ENCODE measurements at regions not wholly inside any gene's neighbourhood (a gene's known extent, or its start where the extent isn't known, plus 50 kb on each side); places are given as distances from the start of the nearest gene placed in this dataset.

DNA sequence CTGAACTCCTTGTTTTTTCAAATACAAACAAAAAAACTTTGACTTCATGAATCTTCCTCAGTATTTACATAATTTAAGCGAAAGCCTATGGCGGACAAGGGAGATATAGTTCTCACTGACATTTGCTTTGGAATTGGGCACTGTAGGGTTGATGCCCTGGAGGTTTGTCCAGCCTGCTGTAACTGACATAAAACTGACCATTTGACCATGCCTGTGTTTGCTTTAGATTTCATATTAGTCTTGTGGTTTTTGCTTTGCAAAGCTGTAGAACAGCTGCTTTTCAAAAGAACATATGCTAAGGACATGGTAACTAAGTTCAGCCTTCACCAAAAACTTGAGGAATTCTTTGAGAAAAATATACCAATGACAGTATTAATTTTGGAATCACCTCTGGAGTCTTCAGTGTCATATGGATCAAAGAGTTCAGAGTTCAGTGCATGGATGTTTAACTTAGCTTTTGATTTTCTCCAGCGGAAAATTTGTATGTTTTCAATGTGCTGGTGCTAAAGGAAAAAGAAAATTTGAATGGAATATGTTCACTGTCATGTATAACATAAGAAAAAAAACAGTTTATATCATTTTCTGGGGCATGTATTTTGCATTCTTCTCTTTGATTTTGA lies 1013.1 kb downstream of the NR2F1-AS1 start:
- Histone ChIP-seq H3K79me2 (ENCODE audit: low read length) (no peaks in the 10 kb centered on the region), H3K9ac (ENCODE audit: low read length) (no peak overlapping the region), H3K4me3 (ENCODE audit: low read length) (no peak overlapping the region), H3K27me3 (ENCODE audit: low read depth, low read length) (no peaks in the 10 kb centered on the region), H3K27ac (ENCODE audit: low read length) (no peak overlapping the region), H3K4me2 (ENCODE audit: low read length) (no peak overlapping the region), H3K9me3 (ENCODE audit: insufficient read depth, low read length) (no peaks in the 10 kb centered on the region), H4K20me1 (ENCODE audit: insufficient read depth, low read length) (no peaks in the 10 kb centered on the region), H3K4me1 (ENCODE audit: low read length) (no peaks in the 10 kb centered on the region), H2AFZ (ENCODE audit: low read depth, low read length) (no peak overlapping the region), H3K36me3 (replicated peaks; ENCODE audit: low read depth, low read length) (no peaks in the 10 kb centered on the region)
- TF ChIP-seq EZH2phosphoT487 (IDR thresholded peaks at IDR 0.05; ENCODE audit: low read depth) (no peak), CTCF (IDR thresholded peaks at IDR 0.05; ENCODE audit: low read depth, low read length) (no peak)

DNA sequence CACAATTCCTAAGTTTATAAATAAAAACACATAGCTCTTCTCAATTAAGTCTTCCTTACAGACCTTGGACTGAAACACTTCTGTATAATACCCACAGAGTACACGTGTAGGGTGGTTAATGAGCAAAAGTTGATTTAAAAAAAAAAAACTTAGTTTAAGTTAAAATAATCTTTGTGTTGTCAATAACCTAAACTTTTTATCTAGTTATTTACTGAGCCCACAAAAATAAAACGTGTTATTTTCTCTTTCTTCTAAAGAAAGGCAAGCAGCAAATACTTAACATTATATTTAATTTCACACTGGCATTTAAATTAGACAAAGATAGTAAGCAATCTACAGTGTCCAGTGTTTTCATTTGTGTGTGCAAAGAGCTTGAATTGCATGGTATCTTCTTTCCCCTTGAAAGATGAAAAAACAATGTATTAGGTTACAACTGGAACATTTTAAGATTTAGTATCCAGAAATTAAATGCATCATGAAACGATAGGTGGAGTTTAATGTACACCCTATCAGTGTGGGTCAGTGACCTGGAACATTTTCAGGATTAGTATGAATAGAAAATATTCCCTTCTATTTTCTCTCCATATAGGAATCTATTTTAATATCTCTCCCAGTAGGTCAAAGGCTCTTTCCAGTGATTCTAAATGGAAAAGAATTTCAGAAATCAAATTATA lies 1014.8 kb downstream of the NR2F1-AS1 start:
- H3K27me3 ChIP-seq (ENCODE audit: low read depth, low read length), result no peaks in the 10 kb centered on the region
- H3K4me3 ChIP-seq (ENCODE audit: low read length), result no peak overlapping the region
- H3K9ac ChIP-seq (ENCODE audit: low read length), result no peak overlapping the region
- TF ChIP-seq EZH2phosphoT487 (IDR thresholded peaks at IDR 0.05; ENCODE audit: low read depth), result no peak
- no peak for TF ChIP-seq CTCF (IDR thresholded peaks at IDR 0.05; ENCODE audit: low read depth, low read length)
- no peaks in the 10 kb centered on the region for H4K20me1 ChIP-seq (ENCODE audit: insufficient read depth, low read length)
- H2AFZ ChIP-seq (ENCODE audit: low read depth, low read length), result no peak overlapping the region
- no peaks in the 10 kb centered on the region for H3K36me3 ChIP-seq (replicated peaks; ENCODE audit: low read depth, low read length)
- no peak overlapping the region for H3K4me2 ChIP-seq (ENCODE audit: low read length)
- H3K9me3 ChIP-seq (ENCODE audit: insufficient read depth, low read length), result no peaks in the 10 kb centered on the region
- H3K79me2 ChIP-seq (ENCODE audit: low read length), result no peaks in the 10 kb centered on the region
- no peak overlapping the region for H3K27ac ChIP-seq (ENCODE audit: low read length)
- H3K4me1 ChIP-seq (ENCODE audit: low read length), result no peaks in the 10 kb centered on the region

DNA sequence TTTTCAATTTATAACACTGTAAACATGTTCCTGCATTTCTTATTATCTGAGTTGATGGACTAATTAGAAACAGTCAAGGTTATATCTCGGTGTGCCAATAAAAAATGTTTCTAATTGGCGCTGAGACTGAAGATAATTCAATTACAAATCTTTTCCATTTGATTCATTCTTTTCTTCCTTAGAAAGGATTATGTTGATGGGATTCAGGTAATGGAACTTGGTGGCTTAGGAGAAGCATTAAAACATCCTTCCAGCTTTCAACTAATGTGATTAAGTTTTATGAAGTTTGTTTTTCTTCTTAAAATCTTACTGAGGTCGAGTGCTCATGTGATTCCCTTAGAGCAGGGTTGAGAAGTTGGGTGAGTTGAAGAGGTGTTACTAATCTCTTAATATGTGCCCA lies 1015.3 kb downstream of the NR2F1-AS1 start:
- no peak overlapping the region for H2AFZ ChIP-seq (ENCODE audit: low read depth, low read length)
- H3K4me1 ChIP-seq (ENCODE audit: low read length), result no peaks in the 10 kb centered on the region
- no peaks in the 10 kb centered on the region for H3K36me3 ChIP-seq (replicated peaks; ENCODE audit: low read depth, low read length)
- no peak overlapping the region for H3K9ac ChIP-seq (ENCODE audit: low read length)
- H3K4me3 ChIP-seq (ENCODE audit: low read length), result no peak overlapping the region
- H3K27me3 ChIP-seq (ENCODE audit: low read depth, low read length), result no peaks in the 10 kb centered on the region
- H3K4me2 ChIP-seq (ENCODE audit: low read length), result no peak overlapping the region
- no peaks in the 10 kb centered on the region for H4K20me1 ChIP-seq (ENCODE audit: insufficient read depth, low read length)
- TF ChIP-seq EZH2phosphoT487 (IDR thresholded peaks at IDR 0.05; ENCODE audit: low read depth), result no peak
- TF ChIP-seq CTCF (IDR thresholded peaks at IDR 0.05; ENCODE audit: low read depth, low read length), result no peak
- no peak overlapping the region for H3K27ac ChIP-seq (ENCODE audit: low read length)
- H3K79me2 ChIP-seq (ENCODE audit: low read length), result no peaks in the 10 kb centered on the region
- H3K9me3 ChIP-seq (ENCODE audit: insufficient read depth, low read length), result no peaks in the 10 kb centered on the region

GRCh38 chr5:92562065-92562464 lies 1019.0 kb downstream of the NR2F1-AS1 start:
- TF ChIP-seq CTCF (IDR thresholded peaks at IDR 0.05; ENCODE audit: low read depth, low read length) (no peak), EZH2phosphoT487 (IDR thresholded peaks at IDR 0.05; ENCODE audit: low read depth) (no peak)
- Histone ChIP-seq H2AFZ (ENCODE audit: low read depth, low read length) (no peak overlapping the region), H3K27ac (ENCODE audit: low read length) (no peak overlapping the region), H3K36me3 (replicated peaks; ENCODE audit: low read depth, low read length) (no peaks in the 10 kb centered on the region), H3K79me2 (ENCODE audit: low read length) (no peaks in the 10 kb centered on the region), H3K9ac (ENCODE audit: low read length) (no peak overlapping the region), H3K9me3 (ENCODE audit: insufficient read depth, low read length) (no peaks in the 10 kb centered on the region), H3K4me2 (ENCODE audit: low read length) (no peak overlapping the region), H3K27me3 (ENCODE audit: low read depth, low read length) (no peaks in the 10 kb centered on the region), H3K4me1 (ENCODE audit: low read length) (no peaks in the 10 kb centered on the region), H3K4me3 (ENCODE audit: low read length) (no peak overlapping the region), H4K20me1 (ENCODE audit: insufficient read depth, low read length) (no peaks in the 10 kb centered on the region)

Data from OCI-LY3 (cell line).